ENCODE measurements at regions not wholly inside any gene's neighbourhood (a gene's known extent, or its start where the extent isn't known, plus 50 kb on each side); places are given as distances from the start of the nearest gene placed in this dataset.
"Not testable (repeated sequence)": the region's sequence is repeated elsewhere in the genome, so short reads cannot be mapped to it uniquely, and the experiment has no call there.

GRCh38 chr6:166235666-166236292 lies 68.1 kb upstream of the TBXT start:
- H3K4me3 ChIP-seq (ENCODE audit: low read depth, low read length) = no peak overlapping the region
- no peak for TF ChIP-seq CTCF (IDR thresholded peaks at IDR 0.05; ENCODE audit: low read depth, low read length, missing control alignments)
- no peak for DNase-seq (ENCODE audit: low read depth)

GRCh38 chr6:166231181-166231580 lies 63.5 kb upstream of the TBXT start:
- DNase-seq (ENCODE audit: low read depth) = not testable (repeated sequence)

GRCh38 chr6:166228839-166229528 lies 61.3 kb upstream of the TBXT start:
- DNase-seq (ENCODE audit: low read depth) = no peak
- no peak overlapping the region for H3K4me3 ChIP-seq (ENCODE audit: low read depth, low read length)
- TF ChIP-seq CTCF (IDR thresholded peaks at IDR 0.05; ENCODE audit: low read depth, low read length, missing control alignments) = no peak

More at GRCh38 chr6:166231181-166231580, 63.5 kb upstream of the TBXT start:
- H3K4me3 ChIP-seq (ENCODE audit: low read depth, low read length) = not testable (repeated sequence)

GRCh38 chr6:166228425-166228824 lies 60.8 kb upstream of the TBXT start:
- TF ChIP-seq CTCF (IDR thresholded peaks at IDR 0.05; ENCODE audit: low read depth, low read length, missing control alignments) = no peak
- no peak overlapping the region for H3K4me3 ChIP-seq (ENCODE audit: low read depth, low read length)
- DNase-seq (ENCODE audit: low read depth) = no peak

GRCh38 chr6:166223079-166223478 lies 55.4 kb upstream of the TBXT start:
- no peak for DNase-seq (ENCODE audit: low read depth)
- no peak overlapping the region for H3K4me3 ChIP-seq (ENCODE audit: low read depth, low read length)
- TF ChIP-seq CTCF (IDR thresholded peaks at IDR 0.05; ENCODE audit: low read depth, low read length, missing control alignments) = no peak

GRCh38 chr6:166222631-166223030 lies 55.0 kb upstream of the TBXT start:
- no peak for DNase-seq (ENCODE audit: low read depth)
- H3K4me3 ChIP-seq (ENCODE audit: low read depth, low read length) = no peak overlapping the region
- TF ChIP-seq CTCF (IDR thresholded peaks at IDR 0.05; ENCODE audit: low read depth, low read length, missing control alignments) = no peak

GRCh38 chr6:166221636-166222035 lies 54.0 kb upstream of the TBXT start:
- DNase-seq (ENCODE audit: low read depth) = no peak
- no peak overlapping the region for H3K4me3 ChIP-seq (ENCODE audit: low read depth, low read length)
- no peak for TF ChIP-seq CTCF (IDR thresholded peaks at IDR 0.05; ENCODE audit: low read depth, low read length, missing control alignments)

All from GM12864 (cell line).